CD4-positive, alpha-beta T cell treated with Interleukin-12 subunit alpha and Interleukin-12 subunit beta, for 1 hour (primary cell): ENCODE measurements at regions not wholly inside any gene's neighbourhood (a gene's known extent, or its start where the extent isn't known, plus 50 kb on each side); places are given as distances from the start of the nearest gene placed in this dataset.

Experiments used
- DNase-seq: peaks from one replicate; pipeline ENCODE4 v3.0.0-alpha.2; 2020

- no peak for DNase-seq
These were observed 186.1 kb upstream of the SLITRK2 start for GRCh38 chrX:145631461-145631951.

- no peak for DNase-seq
These were observed 163.1 kb upstream of the SLITRK2 start for GRCh38 chrX:145654486-145654885.

GRCh38 chrX:145673841-145674240 is 143.8 kb upstream of the SLITRK2 start:
- no peak for DNase-seq

- DNase-seq: no peak
These were observed 140.4 kb upstream of the SLITRK2 start for GRCh38 chrX:145677109-145677817.

- DNase-seq: no peak
These were observed 134.9 kb upstream of the SLITRK2 start for GRCh38 chrX:145682518-145683298.

- DNase-seq: no peak
These were observed 130.5 kb upstream of the SLITRK2 start for GRCh38 chrX:145687146-145687545.

GRCh38 chrX:145687707-145688106 is 129.9 kb upstream of the SLITRK2 start:
- DNase-seq: no peak

- no peak for DNase-seq
These were observed 123.6 kb upstream of the SLITRK2 start for GRCh38 chrX:145694048-145694447.

- DNase-seq: no peak
These were observed 101.9 kb upstream of the SLITRK2 start for GRCh38 chrX:145715641-145716138.

GRCh38 chrX:145716226-145716625 is 101.4 kb upstream of the SLITRK2 start:
- no peak for DNase-seq

- no peak for DNase-seq
These were observed 90.2 kb upstream of the SLITRK2 start for GRCh38 chrX:145727476-145727875.

- DNase-seq: no peak
These were observed 88.0 kb upstream of the SLITRK2 start for GRCh38 chrX:145729635-145730034.

- no peak for DNase-seq
These were observed 82.6 kb upstream of the SLITRK2 start for GRCh38 chrX:145735036-145735435.

- no peak for DNase-seq
These were observed 65.7 kb upstream of the SLITRK2 start for GRCh38 chrX:145751943-145752342.
